SK-N-MC (cell line): ENCODE measurements at regions not wholly inside any gene's neighbourhood (a gene's known extent, or its start where the extent isn't known, plus 50 kb on each side); places are given as distances from the start of the nearest gene placed in this dataset.
"Not testable (repeated sequence)": the region's sequence is repeated elsewhere in the genome, so short reads cannot be mapped to it uniquely, and the experiment has no call there.

Experiments
- EZH2 ChIP-seq: fragments of 200-600 bp; sonication (generic); IDR thresholded peaks from one replicate; pipeline ENCODE4 v1.6.1; 2017; ENCODE audit warnings: antibody characterized with exemption
- POLR2AphosphoS5 ChIP-seq: IDR thresholded peaks from 2 replicates; pipeline ENCODE4 v1.6.1; 2012; ENCODE audit warnings: mild to moderate bottlenecking, low read depth, low read length, borderline replicate concordance

GRCh38 chr4:49211396-49212194 is 225.5 kb downstream of the CWH43 start:
- not testable (repeated sequence) for TF ChIP-seq EZH2, POLR2AphosphoS5
